HG03103 (cell line): ENCODE measurements at regions not wholly inside any gene's neighbourhood (a gene's known extent, or its start where the extent isn't known, plus 50 kb on each side); places are given as distances from the start of the nearest gene placed in this dataset.

Source experiments
- ATAC-seq: cut with Tn5 transposase; IDR thresholded peaks from one replicate; pipeline ENCODE4 v1.9.1; 2021; ENCODE audit warnings: low read depth; ENCODE audit not compliant: unreplicated experiment

- ATAC-seq, result no peak
These were observed 265.2 kb downstream of the MAT2B start for GRCh38 chr5:163770625-163771024.

GRCh38 chr5:163772241-163772640, 266.8 kb downstream of the MAT2B start:
- ATAC-seq, result no peak

GRCh38 chr5:163772644-163773043, 267.2 kb downstream of the MAT2B start:
- ATAC-seq, result no peak

- no peak for ATAC-seq
These were observed 267.8 kb downstream of the MAT2B start for GRCh38 chr5:163773226-163773625.

GRCh38 chr5:163789870-163790269, 284.5 kb downstream of the MAT2B start:
- ATAC-seq, result no peak

GRCh38 chr5:163790497-163790896, 285.1 kb downstream of the MAT2B start:
- no peak for ATAC-seq

GRCh38 chr5:163794993-163795392, 289.6 kb downstream of the MAT2B start:
- no peak for ATAC-seq

- ATAC-seq, result no peak
These were observed 302.4 kb downstream of the MAT2B start for GRCh38 chr5:163807781-163808180.

GRCh38 chr5:163809473-163809872, 304.1 kb downstream of the MAT2B start:
- no peak for ATAC-seq

GRCh38 chr5:163813900-163814299, 308.5 kb downstream of the MAT2B start:
- ATAC-seq, result no peak

GRCh38 chr5:163815240-163815791, 309.9 kb downstream of the MAT2B start:
- no peak for ATAC-seq

- ATAC-seq, result no peak
These were observed 315.7 kb downstream of the MAT2B start for GRCh38 chr5:163821142-163821541.

- ATAC-seq, result no peak
These were observed 317.1 kb downstream of the MAT2B start for GRCh38 chr5:163822548-163822947.

GRCh38 chr5:163825661-163826060, 320.2 kb downstream of the MAT2B start:
- ATAC-seq, result no peak

GRCh38 chr5:163826201-163826600, 320.8 kb downstream of the MAT2B start:
- no peak for ATAC-seq

- ATAC-seq, result no peak
These were observed 326.7 kb downstream of the MAT2B start for GRCh38 chr5:163832155-163832554.

GRCh38 chr5:163838738-163839137, 333.3 kb downstream of the MAT2B start:
- no peak for ATAC-seq

GRCh38 chr5:163846512-163846911, 341.1 kb downstream of the MAT2B start:
- ATAC-seq, result no peak

- ATAC-seq, result no peak
These were observed 350.3 kb downstream of the MAT2B start for GRCh38 chr5:163855754-163856153.

GRCh38 chr5:163861670-163862069, 356.3 kb downstream of the MAT2B start:
- ATAC-seq, result no peak

GRCh38 chr5:163867324-163867723, 361.9 kb downstream of the MAT2B start:
- no peak for ATAC-seq

- no peak for ATAC-seq
These were observed 362.3 kb downstream of the MAT2B start for GRCh38 chr5:163867738-163868137.

GRCh38 chr5:163869581-163869980, 364.2 kb downstream of the MAT2B start:
- no peak for ATAC-seq
